Islet of Langerhans (tissue), 1 donor: ENCODE measurements at regions not wholly inside any gene's neighbourhood (a gene's known extent, or its start where the extent isn't known, plus 50 kb on each side); places are given as distances from the start of the nearest gene placed in this dataset.
"Not testable (repeated sequence)": the region's sequence is repeated elsewhere in the genome, so short reads cannot be mapped to it uniquely, and the experiment has no call there.

ENCODE experiments used
- FAIRE-seq: peaks from one replicate; lab custom pipeline; 2011; peaks lifted over from hg19 to GRCh38; lab: Jason Lieb, UNC

GRCh38 chr15:62324382-62324781 lies 159.3 kb upstream of the C2CD4B start:
- FAIRE-seq, result no peak

GRCh38 chr15:62325597-62325996 lies 160.5 kb upstream of the C2CD4B start:
- FAIRE-seq, result no peak

- no peak for FAIRE-seq
These were observed 161.5 kb upstream of the C2CD4B start for GRCh38 chr15:62326460-62327011.

- no peak for FAIRE-seq
These were observed 162.3 kb upstream of the C2CD4B start for GRCh38 chr15:62327406-62327805.

GRCh38 chr15:62332472-62332871 lies 167.4 kb upstream of the C2CD4B start:
- not testable (repeated sequence) for FAIRE-seq

- no peak for FAIRE-seq
These were observed 169.5 kb upstream of the C2CD4B start for GRCh38 chr15:62334536-62334935.

GRCh38 chr15:62337934-62338333 lies 172.8 kb upstream of the C2CD4B start:
- FAIRE-seq, result no peak

GRCh38 chr15:62338497-62338896 lies 173.4 kb upstream of the C2CD4B start:
- FAIRE-seq, result no peak

- no peak for FAIRE-seq
These were observed 177.9 kb upstream of the C2CD4B start for GRCh38 chr15:62342959-62343358.

- no peak for FAIRE-seq
These were observed 178.3 kb upstream of the C2CD4B start for GRCh38 chr15:62343397-62343796.

- peak; percentile 97 for FAIRE-seq
These were observed 179.9 kb upstream of the C2CD4B start for GRCh38 chr15:62344806-62345539.

GRCh38 chr15:62346168-62346567 lies 181.1 kb upstream of the C2CD4B start:
- FAIRE-seq, result no peak

- no peak for FAIRE-seq
These were observed 183.0 kb upstream of the C2CD4B start for GRCh38 chr15:62348118-62348517.

GRCh38 chr15:62348623-62349022 lies 183.5 kb upstream of the C2CD4B start:
- FAIRE-seq, result no peak

- FAIRE-seq, result no peak
These were observed 187.7 kb upstream of the C2CD4B start for GRCh38 chr15:62352817-62353216.

GRCh38 chr15:62357431-62357830 lies 192.3 kb upstream of the C2CD4B start:
- no peak for FAIRE-seq

- no peak for FAIRE-seq
These were observed 194.3 kb upstream of the C2CD4B start for GRCh38 chr15:62359416-62359815.

GRCh38 chr15:62360332-62361097 lies 195.4 kb upstream of the C2CD4B start:
- FAIRE-seq, result peak; percentile 93

- FAIRE-seq, result no peak
These were observed 197.1 kb upstream of the C2CD4B start for GRCh38 chr15:62362144-62362543.

- FAIRE-seq, result no peak
These were observed 197.5 kb upstream of the C2CD4B start for GRCh38 chr15:62362608-62363007.

GRCh38 chr15:62363913-62364312 lies 198.8 kb upstream of the C2CD4B start:
- no peak for FAIRE-seq

GRCh38 chr15:62365795-62366442 lies 200.8 kb upstream of the C2CD4B start:
- FAIRE-seq, result no peak

GRCh38 chr15:62369454-62369853 lies 204.4 kb upstream of the C2CD4B start:
- FAIRE-seq, result no peak
